Heart right ventricle (tissue), 16 donors: ENCODE measurements at regions not wholly inside any gene's neighbourhood (a gene's known extent, or its start where the extent isn't known, plus 50 kb on each side); places are given as distances from the start of the nearest gene placed in this dataset.

Experiments used
- ATAC-seq, 8 donors: fragments of 200-7000 bp; cut with Tn5 transposase; one replicate each; pipeline ENCODE4 v1.9.1; 2020; ENCODE audit warnings: mild to moderate bottlenecking in 8 of 8, moderate library complexity in 8 of 8, moderate number of reproducible peaks in 1 of 8
- DNase-seq, 2 donors: peaks; one replicate each; pipeline ENCODE4 v3.0.0-alpha.2; 2020
- H3K27ac ChIP-seq, 10 donors: fragments of 200-600 bp; sonication (generic) in 2 of 10; one replicate each; pipeline versions ENCODE4 v1.5.0 to v1.8.0; 2020 to 2022; ENCODE audit warnings: mild to moderate bottlenecking in 3 of 10
- H3K27me3 ChIP-seq, 7 donors: fragments of 200-600 bp; one replicate each; pipeline ENCODE4 v1.8.0; 2021 to 2022; ENCODE audit warnings: mild to moderate bottlenecking in 2 of 7
- H3K36me3 ChIP-seq, 9 donors: fragments of 200-600 bp; sonication (generic) in 1 of 9; one replicate each; pipeline versions ENCODE4 v1.5.0 to v1.8.0; 2020 to 2022; ENCODE audit warnings: mild to moderate bottlenecking in 2 of 9
- H3K4me1 ChIP-seq, 9 donors: fragments of 200-600 bp; sonication (generic) in 1 of 9; one replicate each; pipeline versions ENCODE4 v1.5.0 to v1.8.0; 2020 to 2022; ENCODE audit warnings: mild to moderate bottlenecking in 4 of 9
- H3K4me3 ChIP-seq, 10 donors: fragments of 200-600 bp; sonication (generic) in 2 of 10; one replicate each; pipeline versions ENCODE4 v1.5.0 to v1.8.0; 2020 to 2022; ENCODE audit warnings: mild to moderate bottlenecking in 7 of 10, moderate library complexity in 2 of 10
- H3K9me3 ChIP-seq, 11 donors: fragments of 200-600 bp in 10 of 11; sonication (generic) in 2 of 11; one replicate each; pipeline versions ENCODE4 v1.5.0 to v1.8.0; 2013 to 2022; ENCODE audit warnings: mild to moderate bottlenecking in 2 of 11, control low read depth in 1 of 11, moderate library complexity in 1 of 11
- WGBS, 2 donors: extraction: QIAGEN DNeasy Blood & Tissue Kit; methylation state at CpG; one replicate each; pipeline ENCODE4 v1.1.7; 2013; ENCODE audit warnings: inconsistent platforms in 1 of 2; 5-methylcytosine and 5-hydroxymethylcytosine counted together
- intact Hi-C, 10 donors: fragments of 100-400 bp; cut with DNase I; formaldehyde crosslinking; loops; one replicate each; pipeline versions ENCODE4 v1.11.1 to v1.14.2; 2022
- TF ChIP-seq, protein P1 (sequence below), 9 donors: fragments of 200-600 bp; sonication (generic) in 2 of 9; IDR thresholded peaks; one replicate each; pipeline versions ENCODE4 v1.5.0 to v1.8.0; 2021 to 2022; ENCODE audit warnings: antibody characterized with exemption in 9 of 9, mild to moderate bottlenecking in 5 of 9, moderate library complexity in 1 of 9
- donor health status: Arrhythmogenic right ventricular cardiomyopathy.
- donor health status: ischemic (EF 13 %, LVEDD 7.1; RV severe dilation, severe dysfunction).
- donor health status: healthy with polysubstance abuse.
- donor health status: DM: no; HTN: yes; CAD: no.
- donor health status: DM: no; HTN: no; CAD: no.
- donor health status: ischemic (EF 25% LVEDD 6.9; RV normal size, moderate dysfunction).
- donor health status: ischemic (EF 25% LVEDD 5.7; RV mildly dilated, moderate dysfunction).
- donor health status: healthy.
- donor health status: DM: yes; HTN: yes; CAD: no.
- donor health status: Ischemic cardiomyopathy.
- donor health status: ischemic (EF 35%, LVEDD 5.7; RV mildly dilated, moderate dysfunction).
- donor health status: nonischemic (EF 11% LVEDD 7.7; RV severe dilation, severe dysfunction).
- donor health status: DM: yes; HTN: yes; CAD: no.
- donor health status: PGD.
- donor health status: ischemic (EF 29% LVEDD 5.4; RV normal size, mild dysfunction).
- donor health status: nonischemic (EF 23%, LVEDD 6.1; RV moderate dilation, normal function).

DNA sequence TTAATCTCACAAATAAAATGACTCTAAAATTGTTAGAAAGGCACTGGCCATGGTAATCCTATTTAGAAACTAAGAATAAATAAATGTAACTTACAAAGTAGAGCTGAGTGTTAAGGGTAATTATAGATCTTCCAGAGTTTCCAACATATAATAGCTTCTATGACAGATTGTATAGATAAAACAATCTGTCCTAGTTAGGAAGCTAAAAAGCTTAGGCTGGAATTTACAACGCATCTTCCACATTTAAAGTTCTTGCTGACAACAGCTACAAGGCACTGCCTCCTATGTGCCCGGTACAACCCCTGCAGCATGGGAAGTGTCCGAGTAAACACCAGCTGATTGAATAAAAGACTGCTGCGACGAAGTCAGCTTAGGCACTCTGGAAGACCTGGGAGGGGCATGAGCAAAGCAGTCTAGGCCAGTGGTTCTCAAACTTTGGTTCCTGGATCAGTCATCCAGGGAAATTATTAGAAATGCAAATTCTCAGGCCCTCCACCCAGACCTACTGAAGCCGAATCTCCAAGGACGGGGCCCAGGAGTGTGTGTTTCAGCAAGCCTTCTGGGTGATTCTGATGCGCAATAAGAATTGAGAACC, 635.6 kb upstream of the TBX3 start:
- H3K4me3 ChIP-seq, result no peak overlapping the region
- no peak for DNase-seq
- peaks cover 0 to 4% (median 0%) of the 10 kb centered on the region in 11 donors for H3K9me3 ChIP-seq
- TF ChIP-seq, protein P1, sequence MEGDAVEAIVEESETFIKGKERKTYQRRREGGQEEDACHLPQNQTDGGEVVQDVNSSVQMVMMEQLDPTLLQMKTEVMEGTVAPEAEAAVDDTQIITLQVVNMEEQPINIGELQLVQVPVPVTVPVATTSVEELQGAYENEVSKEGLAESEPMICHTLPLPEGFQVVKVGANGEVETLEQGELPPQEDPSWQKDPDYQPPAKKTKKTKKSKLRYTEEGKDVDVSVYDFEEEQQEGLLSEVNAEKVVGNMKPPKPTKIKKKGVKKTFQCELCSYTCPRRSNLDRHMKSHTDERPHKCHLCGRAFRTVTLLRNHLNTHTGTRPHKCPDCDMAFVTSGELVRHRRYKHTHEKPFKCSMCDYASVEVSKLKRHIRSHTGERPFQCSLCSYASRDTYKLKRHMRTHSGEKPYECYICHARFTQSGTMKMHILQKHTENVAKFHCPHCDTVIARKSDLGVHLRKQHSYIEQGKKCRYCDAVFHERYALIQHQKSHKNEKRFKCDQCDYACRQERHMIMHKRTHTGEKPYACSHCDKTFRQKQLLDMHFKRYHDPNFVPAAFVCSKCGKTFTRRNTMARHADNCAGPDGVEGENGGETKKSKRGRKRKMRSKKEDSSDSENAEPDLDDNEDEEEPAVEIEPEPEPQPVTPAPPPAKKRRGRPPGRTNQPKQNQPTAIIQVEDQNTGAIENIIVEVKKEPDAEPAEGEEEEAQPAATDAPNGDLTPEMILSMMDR (IDR thresholded peaks at IDR 0.05), result no peak
- H3K27me3 ChIP-seq, result no peaks in the 10 kb centered on the region
- peaks cover 0 to 19% (median 0%) of the 10 kb centered on the region in 9 donors for H3K4me1 ChIP-seq
- WGBS, 2 donors, result 91% methylated on average over 8 of the region's 8 CpGs
- intact Hi-C loops, result no loop called here
- H3K36me3 ChIP-seq, result no peaks in the 10 kb centered on the region
- no peak for ATAC-seq
- no peak overlapping the region for H3K27ac ChIP-seq

DNA sequence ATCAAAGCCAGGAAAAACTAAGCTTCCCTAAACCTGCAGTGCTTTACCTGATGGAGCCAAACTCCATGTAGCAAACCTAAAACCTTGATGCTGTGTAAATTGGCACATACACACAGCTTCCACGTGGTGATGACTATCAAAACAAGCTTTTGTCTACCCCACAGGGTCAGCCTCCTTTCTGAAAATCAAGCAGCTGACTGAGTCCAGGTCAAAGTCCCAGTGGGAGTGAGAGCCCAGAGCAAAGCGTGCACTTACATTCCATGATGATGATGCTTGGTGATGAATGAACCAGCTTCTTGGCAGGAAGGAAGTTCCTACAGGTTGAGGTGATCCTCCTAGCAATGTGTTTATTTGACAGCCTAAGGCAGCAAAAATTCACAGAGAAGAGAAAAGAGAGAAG, 630.0 kb upstream of the TBX3 start:
- WGBS, 2 donors, result 48 to 51% methylated on average over 2 of the region's 2 CpGs
- TF ChIP-seq, protein P1 (IDR thresholded peaks at IDR 0.05), result no peak
- peaks cover 0 to 4% (median 0%) of the 10 kb centered on the region in 7 donors for H3K27me3 ChIP-seq
- H3K27ac ChIP-seq, result no peak overlapping the region
- H3K4me1 ChIP-seq, result peaks cover 0 to 4% (median 0%) of the 10 kb centered on the region in 9 donors
- DNase-seq, result no peak
- intact Hi-C loops, result loop anchor here in 1 of 10 donors (5.0 kb wide), 1 partner anchor 462 kb away; no protein-coding TSS in a partner anchor
- H3K9me3 ChIP-seq, result peaks cover 0 to 4% (median 0%) of the 10 kb centered on the region in 11 donors
- no peaks in the 10 kb centered on the region for H3K36me3 ChIP-seq
- no peak overlapping the region for H3K4me3 ChIP-seq
- ATAC-seq, result no peak

GRCh38 chr12:115312901-115313300, 628.9 kb upstream of the TBX3 start:
- 85 to 86% methylated on average over 3 of the region's 3 CpGs for WGBS, 2 donors
- ATAC-seq, result no peak
- H3K27ac ChIP-seq, result no peak overlapping the region

GRCh38 chr12:115311875-115312274, 627.9 kb upstream of the TBX3 start:
- Histone ChIP-seq H3K27ac (no peak overlapping the region), H3K27me3 (peaks cover 0 to 4% (median 0%) of the 10 kb centered on the region in 7 donors), H3K36me3 (no peaks in the 10 kb centered on the region), H3K9me3 (peaks cover 0 to 4% (median 0%) of the 10 kb centered on the region in 11 donors), H3K4me1 (peaks cover 0 to 8% (median 0%) of the 10 kb centered on the region in 9 donors), H3K4me3 (no peak overlapping the region)
- 86% methylated on average over 4 of the region's 4 CpGs for WGBS, 2 donors
- TF ChIP-seq, protein P1 (IDR thresholded peaks at IDR 0.05), result no peak
- ATAC-seq, result no peak
- no peak for DNase-seq
- intact Hi-C loops, result loop anchor here in 1 of 10 donors (5.0 kb wide), 1 partner anchor 460 kb away; no protein-coding TSS in a partner anchor

More at GRCh38 chr12:115312901-115313300, 628.9 kb upstream of the TBX3 start:
- Histone ChIP-seq H3K36me3 (no peaks in the 10 kb centered on the region), H3K4me3 (no peak overlapping the region), H3K9me3 (peaks cover 0 to 4% (median 0%) of the 10 kb centered on the region in 11 donors), H3K27me3 (peaks cover 0 to 4% (median 0%) of the 10 kb centered on the region in 7 donors), H3K4me1 (peaks cover 0 to 8% (median 0%) of the 10 kb centered on the region in 9 donors)
- TF ChIP-seq, protein P1 (IDR thresholded peaks at IDR 0.05), result no peak
- intact Hi-C loops, result loop anchor here in 1 of 10 donors (5.0 kb wide), 1 partner anchor 461 kb away; no protein-coding TSS in a partner anchor
- no peak for DNase-seq
